SKM-1 (cell line): ENCODE measurements at regions not wholly inside any gene's neighbourhood (a gene's known extent, or its start where the extent isn't known, plus 50 kb on each side); places are given as distances from the start of the nearest gene placed in this dataset.
A peak's percentile ranks its signal among the peaks of the same experiment; 100 is the strongest.
"Not testable (repeated sequence)": the region's sequence is repeated elsewhere in the genome, so short reads cannot be mapped to it uniquely, and the experiment has no call there.

Experiments used
- DNase-seq: peaks from one replicate; lab custom pipeline; 2025; ENCODE audit not compliant: unreplicated experiment; lab: John Stamatoyannopoulos, UW

- no peak for DNase-seq
These were observed 96.0 kb upstream of the FAM174B start for GRCh38 chr15:92751528-92751927.

- no peak for DNase-seq
These were observed 98.0 kb upstream of the FAM174B start for GRCh38 chr15:92753591-92753990.

- no peak for DNase-seq
These were observed 107.9 kb upstream of the FAM174B start for GRCh38 chr15:92763459-92763858.

GRCh38 chr15:92768131-92768530, 112.6 kb upstream of the FAM174B start:
- DNase-seq = not testable (repeated sequence)

GRCh38 chr15:92770641-92771040, 115.1 kb upstream of the FAM174B start:
- DNase-seq = no peak

GRCh38 chr15:92772061-92772460, 116.5 kb upstream of the FAM174B start:
- no peak for DNase-seq

- no peak for DNase-seq
These were observed 117.2 kb upstream of the FAM174B start for GRCh38 chr15:92772626-92773244.

GRCh38 chr15:92773340-92773739, 117.8 kb upstream of the FAM174B start:
- DNase-seq = no peak

- DNase-seq = no peak
These were observed 120.2 kb upstream of the CHD2 start for GRCh38 chr15:92779874-92780273.

GRCh38 chr15:92780843-92781242, 119.3 kb upstream of the CHD2 start:
- DNase-seq = no peak

- DNase-seq = no peak
These were observed 118.1 kb upstream of the CHD2 start for GRCh38 chr15:92781925-92782453.

- DNase-seq = no peak
These were observed 113.0 kb upstream of the CHD2 start for GRCh38 chr15:92787116-92787515.

- DNase-seq = no peak
These were observed 111.9 kb upstream of the CHD2 start for GRCh38 chr15:92788196-92788595.

- DNase-seq = not testable (repeated sequence)
These were observed 111.3 kb upstream of the CHD2 start for GRCh38 chr15:92788793-92789192.

- DNase-seq = no peak
These were observed 103.9 kb upstream of the CHD2 start for GRCh38 chr15:92796161-92796611.

- DNase-seq = peak; percentile 37
These were observed 102.7 kb upstream of the CHD2 start for GRCh38 chr15:92797168-92798052.

- no peak for DNase-seq
These were observed 100.1 kb upstream of the CHD2 start for GRCh38 chr15:92800013-92800412.

GRCh38 chr15:92800416-92801055, 99.6 kb upstream of the CHD2 start:
- DNase-seq = not testable (repeated sequence)

GRCh38 chr15:92801056-92801773, 98.9 kb upstream of the CHD2 start:
- DNase-seq = not testable (repeated sequence)

- no peak for DNase-seq
These were observed 98.2 kb upstream of the CHD2 start for GRCh38 chr15:92801774-92802464.
